IPS DF 4.7 (cell line): ENCODE measurements at regions not wholly inside any gene's neighbourhood (a gene's known extent, or its start where the extent isn't known, plus 50 kb on each side); places are given as distances from the start of the nearest gene placed in this dataset.
A peak's percentile ranks its signal among the peaks of the same experiment; 100 is the strongest.
"Not testable (repeated sequence)": the region's sequence is repeated elsewhere in the genome, so short reads cannot be mapped to it uniquely, and the experiment has no call there.

Experiments
- DNase-seq: peaks from one replicate; pipeline ENCODE4 v3.0.0-alpha.2; 2013; ENCODE audit warnings: low spot score; ENCODE audit errors: extremely low read depth

GRCh38 chr2:43020296-43020695, 206.1 kb downstream of the ZFP36L2 start:
- DNase-seq: no peak

GRCh38 chr2:43019536-43020183, 206.7 kb downstream of the ZFP36L2 start:
- no peak for DNase-seq

- no peak for DNase-seq
Measured at GRCh38 chr2:43019025-43019367, 207.4 kb downstream of the ZFP36L2 start.

GRCh38 chr2:43018179-43019024, 208.0 kb downstream of the ZFP36L2 start:
- DNase-seq: no peak

GRCh38 chr2:43013821-43014345, 212.5 kb downstream of the ZFP36L2 start:
- DNase-seq: peak; percentile 44

- DNase-seq: no peak
Measured at GRCh38 chr2:43012966-43013365, 213.4 kb downstream of the ZFP36L2 start.

GRCh38 chr2:43011158-43011491, 215.3 kb downstream of the ZFP36L2 start:
- no peak for DNase-seq

- no peak for DNase-seq
Measured at GRCh38 chr2:43010438-43011157, 215.8 kb downstream of the ZFP36L2 start.

- no peak for DNase-seq
Measured at GRCh38 chr2:43009448-43009847, 217.0 kb downstream of the ZFP36L2 start.

GRCh38 chr2:43008388-43008787, 216.0 kb upstream of the HAAO start:
- no peak for DNase-seq

GRCh38 chr2:43007901-43008300, 215.5 kb upstream of the HAAO start:
- DNase-seq: no peak

- DNase-seq: no peak
Measured at GRCh38 chr2:43006834-43007543, 214.6 kb upstream of the HAAO start.

- DNase-seq: no peak
Measured at GRCh38 chr2:43005975-43006833, 213.8 kb upstream of the HAAO start.

GRCh38 chr2:43005245-43005974, 213.0 kb upstream of the HAAO start:
- no peak for DNase-seq

- no peak for DNase-seq
Measured at GRCh38 chr2:43004879-43005244, 212.5 kb upstream of the HAAO start.

- not testable (repeated sequence) for DNase-seq
Measured at GRCh38 chr2:43004126-43004865, 211.9 kb upstream of the HAAO start.

GRCh38 chr2:43003702-43004101, 211.3 kb upstream of the HAAO start:
- no peak for DNase-seq

- no peak for DNase-seq
Measured at GRCh38 chr2:43001787-43002468, 209.5 kb upstream of the HAAO start.

GRCh38 chr2:43001055-43001378, 208.6 kb upstream of the HAAO start:
- DNase-seq: no peak
